Body of pancreas (tissue), 4 donors: ENCODE measurements at regions not wholly inside any gene's neighbourhood (a gene's known extent, or its start where the extent isn't known, plus 50 kb on each side); places are given as distances from the start of the nearest gene placed in this dataset.

Source experiments
- ATAC-seq: fragments of 150-250 bp; one replicate; pipeline ENCODE4 v1.9.1; 2016
- DNase-seq, 4 donors: peaks; one replicate each; pipeline ENCODE4 v3.0.0-alpha.2; 2019
- H3K27ac ChIP-seq, 4 donors: fragments of 200-600 bp; sonication (generic); 1 replicate in 3 of 4; 2 replicates in 1 of 4; pipeline versions ENCODE4 v1.5.1 to v1.6.1; 2016 to 2019; ENCODE audit warnings: mild to moderate bottlenecking in 1 of 4, mixed read lengths in 1 of 4, moderate library complexity in 1 of 4
- H3K27me3 ChIP-seq, 2 donors: fragments of 200-600 bp; sonication (generic); one replicate each; pipeline ENCODE4 v1.6.0; 2016; ENCODE audit warnings: mild to moderate bottlenecking in 1 of 2
- H3K36me3 ChIP-seq, 2 donors: fragments of 200-600 bp; sonication (generic); replicated peaks in 1 of 2; 2 replicates each; pipeline ENCODE4 v1.5.1; 2016; ENCODE audit warnings: low read depth in 2 of 2; ENCODE audit not compliant: insufficient read depth in 1 of 2
- H3K4me1 ChIP-seq: fragments of 200-600 bp; sonication (generic); one replicate; pipeline ENCODE4 v1.6.0; 2016
- H3K4me3 ChIP-seq, 2 donors: fragments of 200-600 bp; sonication (generic); 1 replicate in 1 of 2; 2 replicates in 1 of 2; pipeline ENCODE4 v1.5.1; 2016 to 2019
- H3K9me3 ChIP-seq, 3 donors: fragments of 200-600 bp; sonication (generic); 1 replicate in 2 of 3; 2 replicates in 1 of 3; pipeline ENCODE4 v1.5.1; 2016
- CTCF ChIP-seq, 7 experiments: fragments of 450-650 bp in 4 of 7; fragments of 200-600 bp in 3 of 7; sonication (generic) in 3 of 7; IDR thresholded peaks; one replicate each; pipeline ENCODE4 v1.5.1; 2016 to 2019; ENCODE audit warnings: antibody characterized with exemption in 7 of 7
- POLR2A ChIP-seq, 3 donors: fragments of 450-650 bp; IDR thresholded peaks; one replicate each; pipeline ENCODE4 v1.6.1; 2016; ENCODE audit warnings: antibody characterized with exemption in 3 of 3, mild to moderate bottlenecking in 2 of 3
- WGBS, 2 donors: methylation state at CpG; one replicate each; pipeline ENCODE4 v1.1.5; 2017; 5-methylcytosine and 5-hydroxymethylcytosine counted together
- intact Hi-C: fragments of 100-400 bp; cut with DNase I; formaldehyde crosslinking; loops from one replicate; pipeline ENCODE4 v1.15.1; 2023

- Histone ChIP-seq H3K27ac (no peak overlapping the region), H3K4me1 (no peaks in the 10 kb centered on the region), H3K27me3 (peaks cover 0 to 3% of the 10 kb centered on the region in 2 donors), H3K4me3 (no peak overlapping the region), H3K36me3 (no peaks in the 10 kb centered on the region), H3K9me3 (no peaks in the 10 kb centered on the region)
- TF ChIP-seq CTCF (IDR thresholded peaks at IDR 0.05) (no peak), POLR2A (IDR thresholded peaks at IDR 0.05) (no peak)
- ATAC-seq (no peak), DNase-seq (no peak)
- WGBS, 2 donors, result 65 to 66% methylated on average over 9 of the region's 9 CpGs
- intact Hi-C loops, result no loop called here
These were observed 436.3 kb downstream of the VRK1 start for GRCh38 chr14:97233319-97233985.

GRCh38 chr14:97246648-97247047 is 449.5 kb downstream of the VRK1 start:
- Histone ChIP-seq H3K36me3 (no peaks in the 10 kb centered on the region), H3K9me3 (no peaks in the 10 kb centered on the region), H3K4me1 (no peaks in the 10 kb centered on the region), H3K27me3 (no peaks in the 10 kb centered on the region), H3K27ac (no peak overlapping the region), H3K4me3 (no peak overlapping the region)
- DNase-seq, result no peak
- no peak for TF ChIP-seq POLR2A (IDR thresholded peaks at IDR 0.05)
- TF ChIP-seq CTCF (IDR thresholded peaks at IDR 0.05), result no peak
- intact Hi-C loops, result no loop called here
- 79 to 82% methylated on average over 7 of the region's 7 CpGs for WGBS, 2 donors
- ATAC-seq, result no peak

GRCh38 chr14:97248973-97249372 is 451.8 kb downstream of the VRK1 start:
- H3K36me3 ChIP-seq, result no peaks in the 10 kb centered on the region
- 59 to 78% methylated on average over 5 of the region's 5 CpGs for WGBS, 2 donors
- intact Hi-C loops, result no loop called here
- no peaks in the 10 kb centered on the region for H3K4me1 ChIP-seq
- no peaks in the 10 kb centered on the region for H3K9me3 ChIP-seq
- no peak overlapping the region for H3K4me3 ChIP-seq
- H3K27me3 ChIP-seq, result no peaks in the 10 kb centered on the region
- ATAC-seq (no peak), DNase-seq (no peak)
- H3K27ac ChIP-seq, result no peak overlapping the region
- no peak for TF ChIP-seq CTCF (IDR thresholded peaks at IDR 0.05)
- no peak for TF ChIP-seq POLR2A (IDR thresholded peaks at IDR 0.05)

GRCh38 chr14:97250931-97251330 is 453.7 kb downstream of the VRK1 start:
- intact Hi-C loops, result no loop called here
- Histone ChIP-seq H3K4me1 (no peaks in the 10 kb centered on the region), H3K36me3 (no peaks in the 10 kb centered on the region), H3K4me3 (no peak overlapping the region), H3K27ac (no peak overlapping the region), H3K27me3 (no peaks in the 10 kb centered on the region), H3K9me3 (no peaks in the 10 kb centered on the region)
- ATAC-seq, result no peak
- TF ChIP-seq CTCF (IDR thresholded peaks at IDR 0.05) (no peak), POLR2A (IDR thresholded peaks at IDR 0.05) (no peak)
- WGBS, 2 donors, result 62 to 73% methylated on average over 5 of the region's 5 CpGs
- no peak for DNase-seq

- H3K27ac ChIP-seq, result no peak overlapping the region
- no peak overlapping the region for H3K4me3 ChIP-seq
- DNase-seq (no peak), ATAC-seq (no peak)
- no peaks in the 10 kb centered on the region for H3K27me3 ChIP-seq
- H3K4me1 ChIP-seq, result no peaks in the 10 kb centered on the region
- TF ChIP-seq CTCF (IDR thresholded peaks at IDR 0.05) (no peak), POLR2A (IDR thresholded peaks at IDR 0.05) (no peak)
- WGBS, 2 donors, result 31 to 48% methylated on average over 9 of the region's 9 CpGs
- H3K36me3 ChIP-seq, result no peaks in the 10 kb centered on the region
- no peaks in the 10 kb centered on the region for H3K9me3 ChIP-seq
- intact Hi-C loops, result no loop called here
These were observed 454.4 kb downstream of the VRK1 start for GRCh38 chr14:97251491-97252155.
